ENCODE measurements at regions not wholly inside any gene's neighbourhood (a gene's known extent, or its start where the extent isn't known, plus 50 kb on each side); places are given as distances from the start of the nearest gene placed in this dataset.

- H3K27ac ChIP-seq = no peak overlapping the region
- DNase-seq = no peak
- H3K36me3 ChIP-seq (replicated peaks) = no peaks in the 10 kb centered on the region
- no peak for TF ChIP-seq CTCF (IDR thresholded peaks at IDR 0.05; ENCODE audit: low read depth, low read length, missing control alignments)
- H3K27me3 ChIP-seq (replicated peaks) = no peaks in the 10 kb centered on the region
- in situ Hi-C loops (cut with HindIII; ENCODE audit: low pct_ligation_motif_present, low sequenced_read_pairs) = no loop called here
- H3K4me3 ChIP-seq (ENCODE audit: low read depth, low read length) = no peak overlapping the region
Measured at GRCh38 chr4:155434904-155435303, 58.1 kb upstream of the MAP9 start.

GRCh38 chr4:155434366-155434765 lies 57.6 kb upstream of the MAP9 start:
- no peak for DNase-seq
- Histone ChIP-seq H3K27ac (no peak overlapping the region), H3K36me3 (replicated peaks) (no peaks in the 10 kb centered on the region), H3K27me3 (replicated peaks) (no peaks in the 10 kb centered on the region), H3K4me3 (ENCODE audit: low read depth, low read length) (no peak overlapping the region)
- no peak for TF ChIP-seq CTCF (IDR thresholded peaks at IDR 0.05; ENCODE audit: low read depth, low read length, missing control alignments)
- in situ Hi-C loops (cut with HindIII; ENCODE audit: low pct_ligation_motif_present, low sequenced_read_pairs) = no loop called here

- in situ Hi-C loops (cut with HindIII; ENCODE audit: low pct_ligation_motif_present, low sequenced_read_pairs) = no loop called here
- H3K36me3 ChIP-seq (replicated peaks) = no peaks in the 10 kb centered on the region
- H3K4me3 ChIP-seq (ENCODE audit: low read depth, low read length) = no peak overlapping the region
- peak; percentile 6 for DNase-seq
- no peak overlapping the region for H3K27ac ChIP-seq
- no peak for TF ChIP-seq CTCF (IDR thresholded peaks at IDR 0.05; ENCODE audit: low read depth, low read length, missing control alignments)
- H3K27me3 ChIP-seq (replicated peaks) = no peaks in the 10 kb centered on the region
Measured at GRCh38 chr4:155433636-155434360, 57.0 kb upstream of the MAP9 start.

- TF ChIP-seq CTCF (IDR thresholded peaks at IDR 0.05; ENCODE audit: low read depth, low read length, missing control alignments) = no peak
- Histone ChIP-seq H3K27ac (no peak overlapping the region), H3K27me3 (replicated peaks) (no peaks in the 10 kb centered on the region), H3K4me3 (ENCODE audit: low read depth, low read length) (no peak overlapping the region), H3K36me3 (replicated peaks) (no peaks in the 10 kb centered on the region)
- no peak for DNase-seq
- in situ Hi-C loops (cut with HindIII; ENCODE audit: low pct_ligation_motif_present, low sequenced_read_pairs) = no loop called here
Measured at GRCh38 chr4:155430895-155431795, 54.4 kb upstream of the MAP9 start.

- no peak overlapping the region for H3K4me3 ChIP-seq (ENCODE audit: low read depth, low read length)
- DNase-seq = no peak
- H3K27ac ChIP-seq = no peak overlapping the region
- H3K27me3 ChIP-seq (replicated peaks) = no peaks in the 10 kb centered on the region
- TF ChIP-seq CTCF (IDR thresholded peaks at IDR 0.05; ENCODE audit: low read depth, low read length, missing control alignments) = no peak
- in situ Hi-C loops (cut with HindIII; ENCODE audit: low pct_ligation_motif_present, low sequenced_read_pairs) = no loop called here
- H3K36me3 ChIP-seq (replicated peaks) = no peaks in the 10 kb centered on the region
Measured at GRCh38 chr4:155428128-155428527, 51.4 kb upstream of the MAP9 start.
